ENCODE measurements at regions not wholly inside any gene's neighbourhood (a gene's known extent, or its start where the extent isn't known, plus 50 kb on each side); places are given as distances from the start of the nearest gene placed in this dataset.
"Not testable (repeated sequence)": the region's sequence is repeated elsewhere in the genome, so short reads cannot be mapped to it uniquely, and the experiment has no call there.

DNA sequence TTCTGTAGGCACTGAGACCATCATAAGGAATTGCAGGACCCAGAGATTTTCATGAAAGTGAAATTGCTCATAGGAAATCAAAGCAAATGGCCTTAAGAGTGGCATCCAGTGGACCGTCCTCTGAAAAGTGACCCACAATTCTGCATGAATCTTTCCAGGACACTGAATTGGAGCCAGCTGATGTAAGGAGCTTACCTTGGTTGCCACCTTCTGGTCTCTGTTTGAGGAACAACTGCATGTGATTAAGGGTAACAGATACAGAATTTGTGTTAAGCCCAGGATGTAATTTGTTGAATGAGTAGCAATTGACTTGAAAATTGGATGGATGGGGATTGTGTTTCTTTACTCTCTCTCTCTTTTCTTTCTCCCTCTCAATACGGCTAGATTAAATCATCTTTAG is 49.9 kb upstream of the GAS1 start:
- no peak for DNase-seq
- intact Hi-C loops (cut with DNase I) = no loop called here

DNA sequence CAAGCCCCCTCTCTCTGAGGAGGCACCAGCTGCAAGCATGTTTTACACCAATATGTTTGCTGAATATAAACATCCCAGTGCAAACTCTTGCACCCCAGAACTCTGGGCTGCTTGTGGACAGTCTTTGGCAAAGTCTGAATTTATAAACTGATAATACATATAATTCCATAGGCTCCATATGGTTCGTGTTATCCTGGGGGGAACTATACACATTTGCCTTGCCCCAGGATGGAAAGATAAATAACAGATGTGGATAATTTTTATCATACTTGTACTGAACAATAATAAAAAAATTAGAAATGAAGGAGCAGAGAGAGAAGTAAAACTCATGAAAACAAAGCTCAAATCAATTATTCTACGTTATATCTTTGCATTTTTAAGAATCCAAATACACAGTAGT is 50.6 kb upstream of the GAS1 start:
- intact Hi-C loops (cut with DNase I) = no loop called here
- DNase-seq = no peak

DNA sequence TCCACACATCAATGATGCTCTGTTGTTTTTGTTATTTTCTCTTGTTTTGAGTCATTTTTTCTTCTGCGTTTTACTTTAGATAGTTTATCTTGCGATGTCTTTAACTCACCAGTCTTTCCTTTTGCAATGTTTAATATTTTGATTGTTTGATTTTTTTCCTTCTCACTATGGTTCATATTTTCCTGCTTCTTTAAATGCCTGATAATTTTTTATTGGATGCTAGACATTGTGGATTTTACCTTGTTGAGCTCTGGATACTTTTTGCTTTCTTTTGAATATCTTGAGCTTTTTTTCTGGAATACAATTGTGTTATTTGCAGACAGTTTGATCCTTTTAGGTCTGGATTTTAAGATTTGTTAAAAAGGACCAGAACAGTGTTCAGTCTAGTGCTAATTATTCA is 55.2 kb upstream of the GAS1 start:
- intact Hi-C loops (cut with DNase I) = no loop called here

DNA sequence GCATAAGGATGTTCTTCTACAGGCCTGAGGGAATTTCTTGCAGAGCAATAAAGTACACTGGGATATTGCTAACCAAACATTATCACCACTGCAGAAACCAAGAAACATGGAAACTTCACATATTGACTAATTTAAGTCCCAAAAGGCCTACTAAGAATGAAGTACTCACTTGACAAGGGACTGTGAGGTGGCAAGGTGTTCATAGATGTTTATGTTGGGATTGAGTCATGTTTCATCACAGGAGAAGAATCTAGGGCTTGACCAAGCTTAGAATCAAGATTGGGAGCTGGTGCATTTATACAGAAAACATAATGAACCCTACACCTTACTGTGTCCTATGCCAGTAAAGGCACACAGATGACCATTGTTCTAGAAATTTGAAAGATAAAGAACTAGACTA is 56.7 kb upstream of the GAS1 start:
- no peak for DNase-seq
- intact Hi-C loops (cut with DNase I) = no loop called here

More for the DNA sequence above, 55.2 kb upstream of the GAS1 start:
- DNase-seq = no peak

DNA sequence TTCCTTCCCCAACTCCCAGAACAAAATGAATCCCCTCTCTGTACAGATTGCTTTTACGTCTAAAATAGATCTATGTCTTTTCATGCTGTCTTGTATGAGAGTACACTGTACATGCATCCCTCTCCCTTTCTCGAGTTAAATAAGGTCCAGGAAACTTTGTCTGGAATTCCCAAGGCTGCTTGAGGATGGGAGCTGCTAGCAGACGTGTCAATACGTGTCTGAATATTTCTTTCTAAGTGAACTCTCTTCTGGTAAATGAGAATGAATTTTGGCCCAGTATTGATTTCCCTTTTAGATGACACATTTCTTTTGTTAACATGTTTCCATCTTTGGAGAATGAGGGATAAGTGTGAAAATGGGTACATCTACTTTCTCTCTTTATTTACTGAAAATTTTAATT is 59.6 kb upstream of the GAS1 start:
- DNase-seq = no peak
- intact Hi-C loops (cut with DNase I) = no loop called here

DNA sequence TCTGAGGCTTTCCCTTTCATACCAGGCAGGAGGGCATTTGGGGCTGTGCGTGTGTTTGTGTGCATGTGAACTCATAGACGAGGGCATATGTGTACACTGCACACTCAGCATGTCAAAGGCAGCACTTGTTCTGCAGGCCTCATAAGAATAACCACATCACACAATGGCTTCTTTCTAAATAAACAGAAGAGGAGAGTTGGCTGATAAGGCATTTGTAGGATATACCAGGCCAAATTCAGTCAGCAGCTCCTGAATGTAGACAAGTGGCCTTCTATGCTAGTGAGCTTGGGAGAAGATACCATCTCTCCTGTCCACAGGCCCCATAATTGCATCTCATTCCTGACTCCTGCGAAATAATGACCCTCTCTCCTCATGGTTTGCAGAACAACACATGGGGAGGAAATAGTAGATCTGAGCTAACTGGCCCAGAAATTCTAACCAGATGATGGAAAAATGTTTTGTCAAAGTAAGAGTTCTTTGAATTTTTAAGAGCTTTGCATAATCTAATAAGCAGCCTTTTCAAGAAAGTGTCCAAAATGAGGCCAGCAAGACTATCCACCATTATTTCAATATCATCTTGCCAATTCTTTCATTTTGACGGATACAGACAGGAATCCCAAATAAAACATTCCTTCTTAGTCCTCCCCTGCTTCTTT is 60.5 kb upstream of the GAS1 start:
- intact Hi-C loops (cut with DNase I) = no loop called here
- DNase-seq = peak in 4 of 10 donors; percentile 9 to 84 (median 41)

DNA sequence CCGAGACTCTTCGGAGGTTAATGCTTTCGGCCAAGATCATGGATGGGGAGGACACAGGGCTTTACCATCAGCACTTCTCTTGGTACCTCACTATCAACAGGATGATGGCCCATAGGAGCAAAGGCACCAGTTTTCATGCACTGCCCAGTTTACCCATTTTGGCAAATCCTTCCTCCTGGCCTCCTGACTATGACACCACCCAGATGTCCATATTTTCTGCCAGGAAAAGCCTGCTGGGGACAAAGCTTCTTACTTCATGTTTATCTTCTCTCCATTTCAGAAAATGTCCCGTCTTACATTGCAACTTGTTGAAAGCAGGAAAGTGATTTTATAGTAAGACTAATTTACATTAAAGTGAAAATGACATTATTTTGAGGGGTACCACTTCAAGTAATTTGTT is 61.4 kb upstream of the GAS1 start:
- intact Hi-C loops (cut with DNase I) = no loop called here
- DNase-seq = no peak

DNA sequence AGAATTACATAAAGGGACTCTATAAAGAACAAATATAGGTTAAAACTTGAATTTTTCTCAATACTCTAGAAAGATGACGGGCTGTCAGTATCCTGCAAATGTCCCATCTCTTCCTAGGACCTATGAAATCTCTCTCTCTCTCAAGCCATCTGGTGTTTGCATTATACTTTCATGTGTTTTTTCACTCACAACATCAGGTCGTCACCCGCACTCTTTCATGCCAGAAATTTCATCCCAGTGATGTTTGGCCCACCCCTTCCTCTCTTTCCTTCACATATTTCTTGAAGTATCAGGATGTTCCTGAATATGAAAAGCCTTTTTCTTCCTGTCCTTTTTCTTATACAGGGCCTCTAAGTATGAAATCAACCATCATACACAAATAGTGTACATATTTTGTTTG is 63.3 kb upstream of the GAS1 start:
- intact Hi-C loops (cut with DNase I) = no loop called here
- no peak for DNase-seq

DNA sequence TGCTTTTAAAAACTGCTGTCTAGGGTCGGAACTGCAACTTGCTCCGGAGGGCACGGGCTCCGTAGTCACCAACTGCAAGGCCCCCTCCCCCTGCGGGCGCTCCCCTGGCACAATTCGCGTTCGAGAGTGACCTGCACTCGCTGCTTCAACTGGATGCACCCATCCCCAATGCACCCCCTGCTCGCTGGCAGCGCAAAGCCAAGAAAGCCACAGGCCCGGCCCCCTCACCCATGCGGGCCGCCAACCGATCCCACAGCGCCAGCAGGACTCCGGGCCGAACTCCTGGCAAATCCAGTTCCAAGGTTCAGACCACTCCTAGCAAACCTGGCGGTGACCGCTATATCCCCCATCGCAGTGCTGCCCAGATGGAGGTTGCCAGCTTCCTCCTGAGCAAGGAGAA is 64.2 kb upstream of the GAS1 start:
- intact Hi-C loops (cut with DNase I) = no loop called here
- peak in 3 of 10 donors; percentile 53 to 59 (median 58) for DNase-seq

DNA sequence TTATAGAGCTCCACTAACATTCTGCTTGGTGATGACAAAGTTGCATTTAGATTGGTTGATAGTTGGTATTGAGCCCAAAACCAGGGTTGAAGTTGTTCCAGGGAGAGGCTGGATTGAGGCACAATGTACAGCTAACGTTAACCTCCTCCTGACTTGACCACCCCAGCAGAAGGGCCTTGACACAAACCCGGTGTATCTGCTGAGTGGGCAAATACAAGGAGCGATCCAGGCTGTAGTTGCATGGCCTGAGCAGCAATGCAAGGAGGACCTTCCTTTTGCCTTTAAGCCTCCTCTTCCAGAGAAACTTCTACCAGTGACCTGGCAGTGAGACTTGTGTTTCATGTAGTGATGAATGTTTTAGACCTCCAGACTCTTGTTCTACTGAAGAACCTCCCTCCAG is 66.2 kb upstream of the GAS1 start:
- no peak for DNase-seq
- intact Hi-C loops (cut with DNase I) = no loop called here

DNA sequence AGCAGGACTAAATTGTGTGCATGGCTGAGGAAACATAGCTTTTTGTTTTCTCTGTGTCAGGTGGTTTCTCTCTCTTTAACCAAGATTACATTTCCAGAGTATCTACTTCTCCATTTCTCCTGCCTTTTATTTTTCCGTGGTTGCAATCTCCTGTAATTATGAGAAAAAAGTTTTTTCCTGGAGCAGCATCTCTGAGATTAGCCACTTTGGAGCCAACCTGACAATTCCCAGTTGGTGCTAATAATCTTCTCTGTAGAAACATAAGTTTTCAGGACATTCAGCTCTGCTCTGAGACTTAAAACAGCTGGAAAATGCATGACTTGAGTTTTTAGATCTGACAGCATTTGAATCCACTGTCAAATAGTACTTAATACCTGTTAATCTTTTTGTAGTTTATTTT is 67.1 kb upstream of the GAS1 start:
- intact Hi-C loops (cut with DNase I) = no loop called here
- DNase-seq = no peak

DNA sequence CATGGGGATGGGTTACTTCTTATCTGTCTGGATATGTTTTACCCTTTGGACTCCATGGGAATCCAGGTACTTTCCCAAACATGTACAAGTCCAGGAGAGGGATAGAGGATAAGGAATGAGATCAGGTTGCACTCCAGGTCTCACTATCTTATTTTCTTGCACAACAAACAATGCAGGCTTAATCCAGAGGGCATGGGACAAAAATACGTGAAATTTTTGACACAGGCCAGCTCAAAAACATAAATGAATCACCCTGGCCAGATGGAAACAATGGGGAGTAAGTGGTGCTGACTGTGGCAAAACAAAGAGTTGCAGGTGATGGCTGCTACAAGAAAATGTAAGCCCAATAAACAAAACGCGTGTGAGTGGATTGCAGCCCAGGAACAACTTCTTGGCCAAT is 69.4 kb upstream of the GAS1 start:
- intact Hi-C loops (cut with DNase I) = no loop called here
- no peak for DNase-seq

DNA sequence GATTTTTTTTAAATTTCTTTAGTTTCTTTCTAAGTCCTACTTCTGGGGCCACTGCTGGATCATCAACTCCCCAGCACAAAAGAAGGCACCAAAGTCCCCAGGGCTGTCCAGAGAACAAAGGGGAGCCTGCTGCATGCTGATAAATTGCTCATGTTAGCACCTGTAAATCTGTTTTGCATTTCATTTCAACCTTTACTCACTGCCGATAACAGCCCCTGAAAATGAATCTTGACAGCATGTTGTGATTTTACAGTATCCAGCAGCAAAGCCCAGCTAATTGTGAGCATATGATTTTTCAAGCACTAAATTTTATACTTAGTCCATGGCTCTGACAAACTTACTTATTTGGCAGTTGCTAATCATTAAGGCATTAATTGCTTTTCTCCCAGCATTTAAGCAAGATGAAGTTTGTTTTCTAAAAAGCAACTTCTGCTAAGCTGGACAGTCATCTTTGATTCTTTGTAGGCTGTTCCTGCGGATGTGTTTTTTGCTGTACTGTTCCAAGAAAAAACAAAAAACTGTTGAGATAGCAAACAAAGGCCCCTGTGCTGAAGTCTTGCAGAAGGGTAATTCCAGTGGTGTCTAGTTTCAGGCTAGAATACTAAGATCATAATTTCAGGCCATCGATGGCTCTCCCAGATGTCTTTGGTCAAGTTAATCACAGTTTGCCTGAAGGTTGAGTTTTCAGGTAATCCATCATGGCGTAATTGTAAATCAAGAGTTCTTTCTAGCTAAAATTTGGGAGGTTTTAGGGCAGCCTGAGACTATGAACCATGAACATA is 73.1 kb upstream of the GAS1 start:
- DNase-seq = no peak
- intact Hi-C loops (cut with DNase I) = no loop called here

DNA sequence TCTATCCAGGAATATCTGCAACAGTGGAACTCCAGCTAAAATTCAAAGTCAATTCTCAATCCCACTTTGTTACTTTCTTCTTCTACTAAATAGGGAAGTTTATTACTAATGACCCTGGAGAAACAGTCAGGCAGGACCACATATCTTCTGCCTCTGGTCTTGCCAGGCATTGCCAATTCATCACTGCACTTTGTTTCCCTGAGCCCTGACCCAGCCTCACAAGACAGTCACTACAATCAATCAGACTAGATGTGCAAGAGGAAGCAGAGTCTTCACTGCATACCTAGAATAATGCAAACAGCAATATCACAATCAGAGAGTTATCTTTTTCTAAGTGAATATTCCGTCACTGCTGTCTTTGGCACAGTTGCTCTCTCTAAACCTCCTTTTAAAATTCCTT is 74.9 kb upstream of the GAS1 start:
- intact Hi-C loops (cut with DNase I) = no loop called here
- DNase-seq = no peak

DNA sequence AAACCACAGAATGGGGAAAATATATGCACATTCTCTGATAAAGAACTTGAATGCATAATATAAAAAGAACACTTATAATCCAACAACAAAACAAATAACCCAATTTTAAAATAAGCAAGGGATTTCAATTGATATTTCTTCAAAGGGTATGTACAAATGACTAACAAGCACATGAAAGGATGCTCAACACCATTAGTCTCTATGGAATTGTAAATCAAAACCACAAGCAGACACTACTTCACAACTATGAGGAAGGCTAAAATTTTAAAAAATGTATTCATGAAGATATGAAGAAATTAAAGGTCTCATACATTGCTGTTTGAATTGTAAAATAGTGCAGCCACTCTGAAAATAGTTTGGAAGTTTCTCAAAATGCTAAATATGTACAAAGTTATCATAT is 78.9 kb upstream of the GAS1 start:
- no peak for DNase-seq
- intact Hi-C loops (cut with DNase I) = no loop called here

DNA sequence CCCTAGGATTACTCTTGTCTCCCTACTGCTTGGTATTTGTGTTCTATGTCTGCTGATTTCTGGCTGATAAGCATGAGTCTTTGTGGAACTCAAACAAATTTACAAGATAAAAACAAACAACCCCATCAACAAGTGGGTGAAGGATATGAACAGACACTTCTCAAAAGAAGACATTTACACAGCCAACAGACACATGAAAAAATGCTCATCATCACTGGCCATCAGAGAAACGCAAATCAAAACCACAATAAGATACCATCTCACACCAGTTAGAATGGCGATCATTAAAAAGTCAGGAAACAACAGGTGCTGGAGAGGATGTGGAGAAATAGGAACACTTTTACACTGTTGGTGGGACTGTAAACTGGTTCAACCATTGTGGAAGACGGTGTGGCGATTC is 81.5 kb upstream of the GAS1 start:
- DNase-seq; intact Hi-C loops (cut with DNase I): not testable (repeated sequence)

DNA sequence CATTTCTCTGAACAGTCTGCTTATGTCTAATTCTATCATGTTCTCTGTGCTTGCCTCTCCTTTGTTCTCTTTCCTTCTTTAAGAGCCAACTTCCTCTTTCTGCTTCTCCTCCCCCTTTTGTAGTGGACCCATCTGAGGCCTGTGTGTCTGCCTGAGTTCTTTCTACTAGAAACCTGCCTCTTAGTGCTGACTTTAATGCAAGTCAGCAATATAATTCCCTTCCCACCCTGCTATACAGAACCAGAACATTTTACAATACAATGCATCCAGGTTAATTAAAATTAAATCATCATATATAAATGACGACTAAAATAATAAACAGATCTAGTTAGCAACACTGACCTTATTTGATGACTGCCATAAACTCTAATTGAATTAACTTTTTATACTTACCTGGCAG is 82.6 kb upstream of the GAS1 start:
- intact Hi-C loops (cut with DNase I) = no loop called here
- no peak for DNase-seq

DNA sequence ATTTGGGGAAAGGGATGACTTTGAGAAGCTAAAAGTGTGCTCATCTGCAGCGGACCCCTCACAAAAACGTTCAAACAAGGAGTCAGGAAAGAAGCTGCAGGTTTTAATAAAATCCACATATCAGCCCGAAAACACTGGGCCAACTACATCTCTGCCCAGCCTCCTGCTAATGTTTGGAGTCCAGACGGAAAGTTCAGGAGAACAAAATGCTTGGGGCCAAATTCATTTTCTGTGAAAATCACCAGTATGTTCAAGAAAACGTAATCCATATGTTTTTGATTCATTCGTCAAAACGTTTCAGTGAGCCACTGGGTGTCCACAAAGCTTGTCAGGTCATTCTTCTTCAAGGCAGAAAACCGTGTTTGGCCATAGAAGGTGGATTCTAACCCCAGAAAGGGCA is 87.5 kb upstream of the GAS1 start:
- no peak for DNase-seq
- intact Hi-C loops (cut with DNase I) = no loop called here

DNA sequence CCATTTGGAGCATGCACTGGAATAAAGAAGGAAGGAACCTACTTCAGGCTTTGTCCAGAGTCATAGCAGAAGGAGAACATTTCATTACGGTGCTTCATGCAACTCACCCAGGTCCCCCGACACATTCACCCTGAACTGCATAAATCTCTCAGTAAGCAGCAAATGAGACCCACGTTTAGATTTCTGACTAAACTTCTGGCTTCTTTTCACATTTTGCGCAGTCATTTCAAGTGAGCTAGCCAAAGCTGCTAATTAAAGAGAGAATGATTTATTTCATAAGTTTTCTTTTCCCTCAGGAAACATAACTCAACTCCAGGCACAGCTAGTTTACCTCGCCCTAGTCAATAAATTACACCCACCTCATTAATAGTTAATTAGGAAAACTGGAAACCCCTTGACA is 88.6 kb upstream of the GAS1 start:
- no peak for DNase-seq
- intact Hi-C loops (cut with DNase I) = no loop called here

DNA sequence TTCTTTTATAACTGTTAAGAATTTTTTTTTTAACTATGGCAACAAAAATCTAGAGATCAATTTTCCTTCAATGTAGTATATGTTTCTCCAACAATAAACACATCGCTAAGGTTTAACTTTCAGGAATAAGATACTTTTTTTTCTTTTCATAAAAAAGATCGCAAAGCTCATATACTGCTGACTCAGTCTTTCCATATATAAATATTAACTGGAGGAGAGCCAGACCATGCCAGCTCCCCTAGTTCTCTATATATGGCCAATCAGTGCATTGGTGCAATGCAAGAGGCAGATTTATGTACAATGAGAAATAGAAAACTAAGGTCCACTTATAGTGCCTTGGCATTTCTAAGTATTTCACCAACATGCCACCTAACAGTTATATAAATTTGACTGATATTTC is 89.2 kb upstream of the GAS1 start:
- no peak for DNase-seq
- intact Hi-C loops (cut with DNase I) = no loop called here

DNA sequence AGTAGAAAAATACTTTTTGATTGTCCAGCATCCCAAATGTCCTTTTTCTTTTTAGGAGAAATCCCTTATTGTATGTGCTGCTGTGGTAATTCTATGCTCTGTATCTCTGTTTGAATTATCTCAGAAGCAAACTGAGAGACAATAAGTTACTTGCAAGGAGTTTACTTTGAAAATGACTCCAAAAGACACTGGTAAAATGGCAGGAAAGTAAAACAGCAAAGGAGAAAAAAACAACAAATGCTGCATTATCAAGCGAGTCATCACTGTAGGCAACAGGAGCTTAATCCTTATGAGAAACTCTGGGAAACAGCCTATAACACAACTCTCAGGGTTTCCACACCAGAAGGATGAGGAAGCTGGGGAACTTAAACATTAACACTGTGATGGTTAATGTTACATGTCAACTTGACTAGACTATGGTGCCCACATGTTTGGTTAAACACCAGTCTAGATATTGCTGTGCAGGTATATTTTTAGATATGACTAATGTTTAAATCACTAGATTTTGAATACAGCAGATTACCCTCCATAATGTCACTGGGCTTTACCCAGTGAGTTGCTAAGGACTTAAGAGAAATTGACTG is 92.6 kb upstream of the GAS1 start:
- no peak for DNase-seq

DNA sequence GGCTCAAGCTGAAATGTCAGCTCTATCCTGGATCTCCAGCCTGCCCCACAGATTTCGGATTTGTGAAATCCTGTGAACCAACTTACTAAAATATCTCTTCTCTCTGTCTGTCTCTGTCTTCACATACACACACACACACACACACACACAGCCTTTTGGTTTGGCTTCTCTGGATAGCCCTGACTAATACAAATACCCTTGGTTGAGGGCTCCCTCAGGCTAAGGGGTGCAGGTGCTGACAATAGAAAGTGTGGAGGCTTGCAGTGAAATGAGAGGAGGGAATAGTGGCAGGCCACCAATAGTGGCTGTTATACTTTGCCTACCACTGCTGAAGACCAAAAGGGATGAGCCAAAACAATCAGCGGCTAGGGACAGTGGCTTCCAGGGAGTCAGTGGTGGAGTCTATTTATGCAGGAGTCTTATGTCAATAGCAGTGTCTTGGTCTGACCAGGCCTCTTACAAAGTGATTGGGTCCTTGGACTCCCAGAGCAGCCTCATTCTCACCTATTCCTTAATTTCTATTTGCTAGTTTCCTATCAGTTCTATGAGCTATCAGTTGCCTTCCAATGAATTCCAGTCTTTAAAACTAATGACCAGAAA is 93.2 kb upstream of the GAS1 start:
- intact Hi-C loops (cut with DNase I) = no loop called here
- DNase-seq = no peak

More for the DNA sequence above, 92.6 kb upstream of the GAS1 start:
- intact Hi-C loops (cut with DNase I) = no loop called here
